ENCODE measurements at regions not wholly inside any gene's neighbourhood (a gene's known extent, or its start where the extent isn't known, plus 50 kb on each side); places are given as distances from the start of the nearest gene placed in this dataset.
"Not testable (repeated sequence)": the region's sequence is repeated elsewhere in the genome, so short reads cannot be mapped to it uniquely, and the experiment has no call there.

GRCh38 chr14:105681606-105682185, 155.3 kb downstream of the TMEM121 start:
- DNase-seq = not testable (repeated sequence)

- not testable (repeated sequence) for DNase-seq
Measured at GRCh38 chr14:105682442-105682841, 156.1 kb downstream of the TMEM121 start.

GRCh38 chr14:105682956-105683570, 156.7 kb downstream of the TMEM121 start:
- DNase-seq = no peak

- not testable (repeated sequence) for DNase-seq
Measured at GRCh38 chr14:105684056-105684455, 157.7 kb downstream of the TMEM121 start.

- DNase-seq = not testable (repeated sequence)
Measured at GRCh38 chr14:105684597-105684996, 158.2 kb downstream of the TMEM121 start.

- DNase-seq = no peak
Measured at GRCh38 chr14:105685003-105685402, 158.6 kb downstream of the TMEM121 start.

- DNase-seq = not testable (repeated sequence)
Measured at GRCh38 chr14:105685605-105686004, 159.2 kb downstream of the TMEM121 start.

- DNase-seq = not testable (repeated sequence)
Measured at GRCh38 chr14:105686050-105686449, 159.7 kb downstream of the TMEM121 start.

GRCh38 chr14:105686462-105687170, 160.2 kb downstream of the TMEM121 start:
- not testable (repeated sequence) for DNase-seq

- not testable (repeated sequence) for DNase-seq
Measured at GRCh38 chr14:105687171-105688022, 161.0 kb downstream of the TMEM121 start.

GRCh38 chr14:105688023-105688351, 161.6 kb downstream of the TMEM121 start:
- not testable (repeated sequence) for DNase-seq

GRCh38 chr14:105688664-105689221, 162.4 kb downstream of the TMEM121 start:
- DNase-seq = not testable (repeated sequence)

- no peak for DNase-seq
Measured at GRCh38 chr14:105689722-105690121, 163.3 kb downstream of the TMEM121 start.

- DNase-seq = no peak
Measured at GRCh38 chr14:105690671-105691070, 164.3 kb downstream of the TMEM121 start.

- not testable (repeated sequence) for DNase-seq
Measured at GRCh38 chr14:105691321-105692109, 165.1 kb downstream of the TMEM121 start.

GRCh38 chr14:105692110-105692685, 165.8 kb downstream of the TMEM121 start:
- DNase-seq = not testable (repeated sequence)

- DNase-seq = no peak
Measured at GRCh38 chr14:105694961-105695360, 168.6 kb downstream of the TMEM121 start.

- not testable (repeated sequence) for DNase-seq
Measured at GRCh38 chr14:105696388-105696787, 170.0 kb downstream of the TMEM121 start.

GRCh38 chr14:105697414-105697813, 171.0 kb downstream of the TMEM121 start:
- DNase-seq = not testable (repeated sequence)

GRCh38 chr14:105697955-105698354, 171.6 kb downstream of the TMEM121 start:
- DNase-seq = not testable (repeated sequence)

GRCh38 chr14:105698940-105699556, 172.7 kb downstream of the TMEM121 start:
- DNase-seq = not testable (repeated sequence)
